Calu3 (cell line): ENCODE measurements at regions not wholly inside any gene's neighbourhood (a gene's known extent, or its start where the extent isn't known, plus 50 kb on each side); places are given as distances from the start of the nearest gene placed in this dataset.

Experiments
- BruUV-seq: library from RNA; stranded (reverse); fragments of 400-500 nt; replicated peaks from 2 replicates; lab custom pipeline; 2021; lab: Mats Ljungman, UMichigan
- CTCF ChIA-PET: fragments of 300-600 bp; sonication (Branson Sonifier 250); formaldehyde crosslinking; loops from one replicate; lab custom pipeline; 2022; ENCODE audit warnings: antibody characterized with exemption; lab: Charles Lee
- DNase-seq: peaks from one replicate; pipeline ENCODE4 v3.0.0; 2022
- H3K27ac Mint-ChIP-seq: one replicate; pipeline ENCODE4 v1.8.0; 2022; ENCODE audit warnings: mixed read lengths; ENCODE audit not compliant: unreplicated experiment
- H3K27me3 Mint-ChIP-seq: one replicate; pipeline ENCODE4 v1.8.0; 2022; ENCODE audit warnings: mixed read lengths; ENCODE audit not compliant: unreplicated experiment
- H3K36me3 Mint-ChIP-seq: one replicate; pipeline ENCODE4 v1.8.0; 2022; ENCODE audit warnings: mild to moderate bottlenecking, moderate library complexity, mixed read lengths; ENCODE audit not compliant: insufficient read depth, unreplicated experiment
- H3K4me1 Mint-ChIP-seq: one replicate; pipeline ENCODE4 v1.8.0; 2022; ENCODE audit warnings: mild to moderate bottlenecking, low read depth, mixed read lengths; ENCODE audit not compliant: unreplicated experiment
- H3K4me3 Mint-ChIP-seq: one replicate; pipeline ENCODE4 v1.8.0; 2022; ENCODE audit warnings: mild to moderate bottlenecking, low read depth, moderate library complexity, mixed read lengths; ENCODE audit not compliant: unreplicated experiment
- H3K9me3 Mint-ChIP-seq: one replicate; pipeline ENCODE4 v1.8.0; 2022; ENCODE audit warnings: low read depth, mixed read lengths; ENCODE audit not compliant: unreplicated experiment
- CTCF ChIP-seq: fragments of 200-600 bp; IDR thresholded peaks from one replicate; pipeline ENCODE4 v1.8.0; 2022; ENCODE audit warnings: antibody characterized with exemption; ENCODE audit not compliant: unreplicated experiment
- intact Hi-C: fragments of 100-400 bp; cut with micrococcal nuclease; formaldehyde crosslinking; loops from one replicate; pipeline ENCODE4 v1.10.0; 2022; ENCODE audit not compliant: unreplicated experiment

- H3K4me1 Mint-ChIP-seq: no peaks in the 10 kb centered on the region
- H3K36me3 Mint-ChIP-seq: no peaks in the 10 kb centered on the region
- no peak for DNase-seq
- no peak for TF ChIP-seq CTCF
- H3K9me3 Mint-ChIP-seq: peaks cover 2% of the 10 kb centered on the region
- BruUV-seq: no TSS peak
- CTCF ChIA-PET: no interaction called here
- H3K27me3 Mint-ChIP-seq: no peaks in the 10 kb centered on the region
- H3K4me3 Mint-ChIP-seq: no peak overlapping the region
- intact Hi-C loops: no loop called here
- H3K27ac Mint-ChIP-seq: no peak overlapping the region
Observed at GRCh38 chr4:77496457-77496856, 109.2 kb upstream of the CXCL13 start.

- no peak for DNase-seq
- CTCF ChIA-PET: no interaction called here
- Mint-ChIP-seq H3K36me3 (no peaks in the 10 kb centered on the region), H3K9me3 (no peaks in the 10 kb centered on the region), H3K27me3 (no peaks in the 10 kb centered on the region), H3K4me1 (no peaks in the 10 kb centered on the region), H3K4me3 (no peak overlapping the region), H3K27ac (no peak overlapping the region)
- TF ChIP-seq CTCF: no peak
- intact Hi-C loops: no loop called here
- no TSS peak for BruUV-seq
Observed at GRCh38 chr4:77500801-77501200, 104.8 kb upstream of the CXCL13 start.

- intact Hi-C loops: no loop called here
- Mint-ChIP-seq H3K4me1 (no peaks in the 10 kb centered on the region), H3K27ac (no peak overlapping the region), H3K36me3 (no peaks in the 10 kb centered on the region), H3K4me3 (no peak overlapping the region), H3K9me3 (no peaks in the 10 kb centered on the region), H3K27me3 (no peaks in the 10 kb centered on the region)
- TF ChIP-seq CTCF: no peak
- BruUV-seq: no TSS peak
- DNase-seq: no peak
- CTCF ChIA-PET: no interaction called here
Observed at GRCh38 chr4:77501240-77501639, 104.4 kb upstream of the CXCL13 start.

GRCh38 chr4:77501851-77502250 lies 103.8 kb upstream of the CXCL13 start:
- no peak for DNase-seq
- no peak overlapping the region for H3K27ac Mint-ChIP-seq
- H3K4me1 Mint-ChIP-seq: no peaks in the 10 kb centered on the region
- intact Hi-C loops: no loop called here
- no peaks in the 10 kb centered on the region for H3K36me3 Mint-ChIP-seq
- H3K4me3 Mint-ChIP-seq: no peak overlapping the region
- TF ChIP-seq CTCF: no peak
- no TSS peak for BruUV-seq
- no peaks in the 10 kb centered on the region for H3K9me3 Mint-ChIP-seq
- CTCF ChIA-PET: no interaction called here
- no peaks in the 10 kb centered on the region for H3K27me3 Mint-ChIP-seq
